ENCODE measurements at regions not wholly inside any gene's neighbourhood (a gene's known extent, or its start where the extent isn't known, plus 50 kb on each side); places are given as distances from the start of the nearest gene placed in this dataset.

DNA sequence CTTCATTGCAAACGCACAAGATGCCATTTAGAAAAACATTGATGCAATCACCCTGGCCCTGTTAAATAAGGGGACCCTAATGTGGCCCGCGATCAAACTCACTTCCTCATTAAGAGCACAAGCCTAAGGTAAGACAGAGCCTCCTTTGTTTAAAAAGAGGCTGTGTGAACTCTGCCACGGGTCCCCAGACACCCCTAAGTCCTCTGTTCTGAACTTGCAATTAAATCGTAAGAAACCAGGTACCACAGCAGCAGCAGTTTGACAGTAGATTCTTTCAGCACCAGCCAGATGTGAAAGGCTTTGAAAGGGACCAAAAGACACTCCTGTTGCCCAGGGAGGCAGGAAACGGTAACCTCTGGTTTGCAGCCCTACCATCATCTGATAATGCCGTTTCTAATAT lies 346.3 kb downstream of the TMEM167A start:
- no peak for TF ChIP-seq CTCF (IDR thresholded peaks at IDR 0.05)
- no peak for TF ChIP-seq POLR2A (IDR thresholded peaks at IDR 0.05)

All from body of pancreas (tissue), 4 donors.